ENCODE measurements at regions not wholly inside any gene's neighbourhood (a gene's known extent, or its start where the extent isn't known, plus 50 kb on each side); places are given as distances from the start of the nearest gene placed in this dataset.
"Not testable (repeated sequence)": the region's sequence is repeated elsewhere in the genome, so short reads cannot be mapped to it uniquely, and the experiment has no call there.

DNA sequence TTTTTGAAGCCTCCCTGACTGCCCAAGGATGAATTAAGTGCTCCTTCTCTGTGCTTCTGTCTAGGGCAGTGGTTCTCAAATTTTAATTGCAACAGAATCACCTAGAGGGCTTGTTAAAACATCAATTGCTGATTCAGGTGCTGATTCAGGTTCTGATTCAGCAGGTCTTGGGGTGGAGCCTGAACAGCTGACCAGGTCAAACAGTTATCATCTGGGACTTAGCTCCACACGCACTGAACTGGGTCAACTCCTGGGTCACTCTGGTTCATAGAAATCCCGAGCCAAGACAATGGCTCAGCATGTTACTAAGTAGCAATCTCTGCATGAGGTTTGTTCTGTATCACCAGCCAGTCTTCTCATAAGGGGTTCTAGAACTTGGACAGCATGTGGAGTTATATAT, 192.3 kb downstream of the GJA1 start:
- H3K4me3 ChIP-seq, result no peak overlapping the region
- no peaks in the 10 kb centered on the region for H3K4me1 ChIP-seq (ENCODE audit: insufficient read depth)
- no peaks in the 10 kb centered on the region for H3K9me3 ChIP-seq
- no peak overlapping the region for H3K27ac ChIP-seq
- intact Hi-C loops (cut with DNase I), result no loop called here
- TF ChIP-seq, protein P1, sequence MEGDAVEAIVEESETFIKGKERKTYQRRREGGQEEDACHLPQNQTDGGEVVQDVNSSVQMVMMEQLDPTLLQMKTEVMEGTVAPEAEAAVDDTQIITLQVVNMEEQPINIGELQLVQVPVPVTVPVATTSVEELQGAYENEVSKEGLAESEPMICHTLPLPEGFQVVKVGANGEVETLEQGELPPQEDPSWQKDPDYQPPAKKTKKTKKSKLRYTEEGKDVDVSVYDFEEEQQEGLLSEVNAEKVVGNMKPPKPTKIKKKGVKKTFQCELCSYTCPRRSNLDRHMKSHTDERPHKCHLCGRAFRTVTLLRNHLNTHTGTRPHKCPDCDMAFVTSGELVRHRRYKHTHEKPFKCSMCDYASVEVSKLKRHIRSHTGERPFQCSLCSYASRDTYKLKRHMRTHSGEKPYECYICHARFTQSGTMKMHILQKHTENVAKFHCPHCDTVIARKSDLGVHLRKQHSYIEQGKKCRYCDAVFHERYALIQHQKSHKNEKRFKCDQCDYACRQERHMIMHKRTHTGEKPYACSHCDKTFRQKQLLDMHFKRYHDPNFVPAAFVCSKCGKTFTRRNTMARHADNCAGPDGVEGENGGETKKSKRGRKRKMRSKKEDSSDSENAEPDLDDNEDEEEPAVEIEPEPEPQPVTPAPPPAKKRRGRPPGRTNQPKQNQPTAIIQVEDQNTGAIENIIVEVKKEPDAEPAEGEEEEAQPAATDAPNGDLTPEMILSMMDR (IDR thresholded peaks at IDR 0.05), result no peak
- WGBS, 3 donors, result 58 to 81% (median 73%) methylated on average over 2 of the region's 2 CpGs
- DNase-seq, result no peak
- no peaks in the 10 kb centered on the region for H3K36me3 ChIP-seq
- H3K27me3 ChIP-seq, result no peaks in the 10 kb centered on the region

DNA sequence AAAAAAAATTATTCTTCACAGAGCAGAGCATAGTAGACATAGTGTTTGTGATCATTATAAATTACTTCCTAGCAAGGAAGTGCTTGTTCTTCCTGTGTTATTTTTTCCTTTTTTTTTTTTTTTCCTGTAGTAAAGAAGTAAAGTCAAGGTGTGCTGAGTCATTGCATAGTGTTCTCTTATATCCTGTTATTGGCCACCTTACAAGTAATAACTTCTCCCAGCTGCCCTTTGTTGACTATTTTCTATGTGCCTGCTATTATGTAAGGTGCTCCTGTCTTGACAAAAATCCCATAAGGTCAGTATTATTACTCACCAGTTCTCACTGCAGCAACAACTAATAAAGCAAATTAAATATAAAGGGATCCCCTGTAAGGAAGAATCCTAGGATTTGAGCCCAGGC, 195.3 kb downstream of the GJA1 start:
- no peak overlapping the region for H3K4me3 ChIP-seq
- H3K27ac ChIP-seq, result no peak overlapping the region
- intact Hi-C loops (cut with DNase I), result no loop called here
- no peaks in the 10 kb centered on the region for H3K27me3 ChIP-seq
- no peak for DNase-seq
- H3K36me3 ChIP-seq, result no peaks in the 10 kb centered on the region
- TF ChIP-seq, protein P1 (IDR thresholded peaks at IDR 0.05), result no peak
- TF ChIP-seq POLR2A (IDR thresholded peaks at IDR 0.05) (no peak), EP300 (IDR thresholded peaks at IDR 0.05) (no peak)
- no peaks in the 10 kb centered on the region for H3K4me1 ChIP-seq (ENCODE audit: insufficient read depth)
- no peaks in the 10 kb centered on the region for H3K9me3 ChIP-seq

DNA sequence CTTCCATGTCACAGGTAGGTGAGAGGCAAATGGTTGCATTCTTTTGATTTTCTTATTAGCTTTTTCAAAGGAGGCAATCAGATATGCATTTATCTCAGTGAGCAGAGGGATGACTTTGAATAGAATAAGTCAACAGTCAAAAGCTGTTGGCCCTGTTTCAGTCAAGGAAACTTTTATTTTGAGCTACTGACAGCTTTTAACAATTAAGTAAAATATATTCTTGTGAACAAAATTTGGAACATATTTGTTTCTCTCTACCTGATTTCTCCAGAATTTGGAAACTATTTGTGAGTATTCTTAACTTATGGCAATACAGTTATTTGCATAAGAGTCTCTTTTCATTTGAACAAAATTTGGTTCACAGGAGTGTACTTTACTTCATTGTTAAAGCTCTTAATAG, 196.3 kb downstream of the GJA1 start:
- H3K9me3 ChIP-seq; H3K36me3 ChIP-seq; H3K4me1 ChIP-seq (ENCODE audit: insufficient read depth); DNase-seq; intact Hi-C loops (cut with DNase I); H3K27me3 ChIP-seq; H3K4me3 ChIP-seq; H3K27ac ChIP-seq: not testable (repeated sequence)

DNA sequence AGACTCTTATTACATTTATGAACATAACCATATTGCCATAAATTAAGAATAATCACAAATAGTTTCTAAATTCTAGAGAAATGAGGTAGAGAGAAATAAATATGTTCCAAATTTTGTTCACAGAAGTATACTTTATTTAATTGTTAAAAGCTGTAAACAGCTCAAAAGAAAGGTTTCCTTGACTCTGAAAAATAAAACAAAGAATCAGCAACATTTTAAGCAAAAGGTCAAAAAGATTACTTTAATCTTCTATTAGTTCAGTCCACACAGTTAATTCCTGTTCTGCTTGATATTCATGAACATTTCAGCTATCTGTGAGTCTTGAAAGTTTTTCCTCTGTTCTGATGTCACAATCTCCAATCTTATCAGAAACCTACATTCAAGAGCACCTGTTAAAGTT, 197.9 kb downstream of the GJA1 start:
- no peak for TF ChIP-seq EP300 (IDR thresholded peaks at IDR 0.05)
- TF ChIP-seq POLR2A (IDR thresholded peaks at IDR 0.05), result no peak
- TF ChIP-seq, protein P1 (IDR thresholded peaks at IDR 0.05), result no peak
- intact Hi-C loops (cut with DNase I), result no loop called here
- no peaks in the 10 kb centered on the region for H3K36me3 ChIP-seq

DNA sequence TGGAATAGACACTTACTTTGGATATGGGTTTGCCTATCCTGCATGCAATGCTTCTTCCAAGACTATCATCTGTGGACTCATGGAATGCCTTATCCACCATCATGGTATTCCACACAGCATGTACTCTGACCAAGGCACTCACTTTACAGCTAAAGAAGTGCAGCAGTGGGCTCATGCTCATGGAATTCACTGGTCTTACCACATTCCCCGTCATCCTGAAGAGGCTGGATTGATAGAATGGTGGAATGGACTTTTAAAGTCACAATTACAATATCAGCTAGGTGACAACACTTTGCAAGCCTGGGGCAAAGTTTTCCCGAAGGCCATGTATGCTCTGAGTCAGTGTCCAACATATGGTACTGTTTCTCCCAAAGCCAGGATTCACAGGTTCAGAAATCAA, 199.1 kb downstream of the GJA1 start:
- intact Hi-C loops (cut with DNase I); DNase-seq; H3K27ac ChIP-seq; H3K9me3 ChIP-seq; H3K36me3 ChIP-seq; H3K4me3 ChIP-seq; H3K27me3 ChIP-seq; H3K4me1 ChIP-seq (ENCODE audit: insufficient read depth): not testable (repeated sequence)
- WGBS, 3 donors, result 83 to 93% (median 91%) methylated on average over 2 of the region's 2 CpGs

More for the DNA sequence above, 197.9 kb downstream of the GJA1 start:
- Histone ChIP-seq H3K9me3 (no peaks in the 10 kb centered on the region), H3K4me3 (no peak overlapping the region), H3K4me1 (ENCODE audit: insufficient read depth) (no peaks in the 10 kb centered on the region), H3K27ac (no peak overlapping the region), H3K27me3 (no peaks in the 10 kb centered on the region)
- DNase-seq, result no peak

DNA sequence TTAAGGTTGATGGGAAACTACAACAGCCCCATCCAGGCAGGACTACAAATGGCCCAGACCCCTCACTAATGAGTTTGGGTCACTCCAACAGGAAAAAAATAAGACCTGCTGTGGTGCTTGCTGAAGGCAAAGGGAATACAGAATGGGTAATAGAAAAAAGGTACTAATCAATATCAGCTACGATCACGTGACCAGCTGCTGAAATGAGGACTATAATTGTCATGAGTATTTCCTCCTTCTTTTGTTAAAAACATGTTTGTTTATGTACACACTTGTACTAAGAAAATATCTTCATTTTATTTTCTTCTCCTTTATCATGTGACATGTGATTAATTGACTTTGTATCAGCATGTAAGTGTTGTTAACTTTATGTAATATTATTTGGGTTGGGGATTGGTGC, 199.9 kb downstream of the GJA1 start:
- no peak for DNase-seq
- Histone ChIP-seq H3K4me1 (ENCODE audit: insufficient read depth) (no peaks in the 10 kb centered on the region), H3K4me3 (no peak overlapping the region), H3K36me3 (no peaks in the 10 kb centered on the region), H3K9me3 (no peaks in the 10 kb centered on the region), H3K27me3 (no peaks in the 10 kb centered on the region), H3K27ac (no peak overlapping the region)
- WGBS, 3 donors, result 89 to 97% (median 95%) methylated on average over 2 of the region's 2 CpGs
- intact Hi-C loops (cut with DNase I), result no loop called here
- TF ChIP-seq EP300 (IDR thresholded peaks at IDR 0.05), result no peak
- TF ChIP-seq, protein P1 (IDR thresholded peaks at IDR 0.05), result no peak
- no peak for TF ChIP-seq POLR2A (IDR thresholded peaks at IDR 0.05)

DNA sequence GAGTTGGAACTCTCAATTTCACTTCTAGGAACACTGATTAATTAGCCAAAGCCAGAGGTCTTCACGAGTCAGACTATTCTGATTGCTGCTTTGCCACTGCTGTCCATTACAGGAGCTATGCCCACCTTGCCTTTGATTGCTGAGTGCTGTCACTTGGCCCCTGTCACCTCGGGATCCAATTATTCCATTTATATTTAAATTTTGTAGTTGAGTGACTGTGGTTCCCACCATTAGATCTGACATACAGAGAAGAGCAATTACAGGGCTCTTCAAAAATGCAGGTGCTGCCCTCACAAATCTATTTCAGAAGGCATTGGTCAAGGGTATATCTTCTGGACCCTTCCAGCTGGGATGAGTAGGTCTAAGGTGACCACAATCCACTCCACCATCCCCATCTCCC, 200.8 kb downstream of the GJA1 start:
- intact Hi-C loops (cut with DNase I); H3K4me1 ChIP-seq (ENCODE audit: insufficient read depth); H3K27ac ChIP-seq; DNase-seq; H3K36me3 ChIP-seq; H3K9me3 ChIP-seq; H3K4me3 ChIP-seq; H3K27me3 ChIP-seq: not testable (repeated sequence)
- 67 to 78% (median 68%) methylated on average over 2 of the region's 2 CpGs for WGBS, 3 donors

Data from ovary (tissue), 7 donors.